Prostate gland (tissue), 2 donors: ENCODE measurements at regions not wholly inside any gene's neighbourhood (a gene's known extent, or its start where the extent isn't known, plus 50 kb on each side); places are given as distances from the start of the nearest gene placed in this dataset.

ENCODE experiments used
- POLR2AphosphoS5 ChIP-seq: sonication (generic); formaldehyde crosslinking; IDR thresholded peaks from one replicate; pipeline ENCODE4 v1.6.1; 2017; ENCODE audit warnings: antibody characterized with exemption
- TF ChIP-seq, protein P1 (sequence below), 4 experiments: fragments of 200-600 bp in 2 of 4; fragments of 450-650 bp in 2 of 4; sonication (generic) in 2 of 4; IDR thresholded peaks; 1 replicate in 3 of 4; 2 replicates in 1 of 4; pipeline ENCODE4 v1.5.1; 2016 to 2019; ENCODE audit warnings: antibody characterized with exemption in 4 of 4, mild to moderate bottlenecking in 2 of 4, moderate library complexity in 2 of 4

DNA sequence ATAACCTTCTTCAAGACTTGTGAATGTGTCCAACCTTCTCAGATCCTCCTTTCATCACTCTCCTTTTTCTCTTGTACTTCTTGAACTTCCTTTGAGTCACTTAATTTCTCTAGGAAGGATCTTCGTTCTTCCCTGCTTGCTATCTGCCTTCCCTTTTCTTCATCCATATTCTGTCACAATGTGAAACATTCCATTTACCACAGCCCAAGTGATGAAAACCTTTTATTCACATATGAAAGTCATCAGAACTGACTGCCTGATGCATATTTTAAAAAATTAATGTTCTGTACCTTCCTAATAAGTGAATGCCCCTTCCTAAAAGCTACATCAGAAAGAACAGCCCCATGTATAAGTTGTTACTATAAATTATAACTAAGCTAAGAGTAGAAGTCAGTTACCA is 520.4 kb upstream of the LUZP2 start:
- TF ChIP-seq, protein P1, sequence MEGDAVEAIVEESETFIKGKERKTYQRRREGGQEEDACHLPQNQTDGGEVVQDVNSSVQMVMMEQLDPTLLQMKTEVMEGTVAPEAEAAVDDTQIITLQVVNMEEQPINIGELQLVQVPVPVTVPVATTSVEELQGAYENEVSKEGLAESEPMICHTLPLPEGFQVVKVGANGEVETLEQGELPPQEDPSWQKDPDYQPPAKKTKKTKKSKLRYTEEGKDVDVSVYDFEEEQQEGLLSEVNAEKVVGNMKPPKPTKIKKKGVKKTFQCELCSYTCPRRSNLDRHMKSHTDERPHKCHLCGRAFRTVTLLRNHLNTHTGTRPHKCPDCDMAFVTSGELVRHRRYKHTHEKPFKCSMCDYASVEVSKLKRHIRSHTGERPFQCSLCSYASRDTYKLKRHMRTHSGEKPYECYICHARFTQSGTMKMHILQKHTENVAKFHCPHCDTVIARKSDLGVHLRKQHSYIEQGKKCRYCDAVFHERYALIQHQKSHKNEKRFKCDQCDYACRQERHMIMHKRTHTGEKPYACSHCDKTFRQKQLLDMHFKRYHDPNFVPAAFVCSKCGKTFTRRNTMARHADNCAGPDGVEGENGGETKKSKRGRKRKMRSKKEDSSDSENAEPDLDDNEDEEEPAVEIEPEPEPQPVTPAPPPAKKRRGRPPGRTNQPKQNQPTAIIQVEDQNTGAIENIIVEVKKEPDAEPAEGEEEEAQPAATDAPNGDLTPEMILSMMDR (IDR thresholded peaks at IDR 0.05) = no peak
- no peak for TF ChIP-seq POLR2AphosphoS5
